Hepatocyte (in vitro differentiated cells): ENCODE measurements at regions not wholly inside any gene's neighbourhood (a gene's known extent, or its start where the extent isn't known, plus 50 kb on each side); places are given as distances from the start of the nearest gene placed in this dataset.

Source experiments
- CTCF ChIP-seq: fragments of 200-600 bp; sonication (generic); IDR thresholded peaks from 2 replicates; pipeline ENCODE4 v1.5.1; 2016; ENCODE audit warnings: antibody characterized with exemption, mild to moderate bottlenecking; ENCODE audit not compliant: poor library complexity
- EZH2 ChIP-seq: fragments of 200-600 bp; sonication (generic); IDR thresholded peaks from 2 replicates; pipeline ENCODE4 v1.6.1; 2016; ENCODE audit warnings: antibody characterized with exemption, mild to moderate bottlenecking, borderline replicate concordance

- TF ChIP-seq CTCF (no peak), EZH2 (no peak)
These were observed 53.8 kb upstream of the PCBD1 start for GRCh38 chr10:70942125-70942524.
